Amygdala (tissue), 56 donors: ENCODE measurements at regions not wholly inside any gene's neighbourhood (a gene's known extent, or its start where the extent isn't known, plus 50 kb on each side); places are given as distances from the start of the nearest gene placed in this dataset.
"Not testable (repeated sequence)": the region's sequence is repeated elsewhere in the genome, so short reads cannot be mapped to it uniquely, and the experiment has no call there.

Source experiments
- DNase-seq, 56 donors: peaks; one replicate each; lab custom pipeline; 2025; lab: John Stamatoyannopoulos, UW

DNA sequence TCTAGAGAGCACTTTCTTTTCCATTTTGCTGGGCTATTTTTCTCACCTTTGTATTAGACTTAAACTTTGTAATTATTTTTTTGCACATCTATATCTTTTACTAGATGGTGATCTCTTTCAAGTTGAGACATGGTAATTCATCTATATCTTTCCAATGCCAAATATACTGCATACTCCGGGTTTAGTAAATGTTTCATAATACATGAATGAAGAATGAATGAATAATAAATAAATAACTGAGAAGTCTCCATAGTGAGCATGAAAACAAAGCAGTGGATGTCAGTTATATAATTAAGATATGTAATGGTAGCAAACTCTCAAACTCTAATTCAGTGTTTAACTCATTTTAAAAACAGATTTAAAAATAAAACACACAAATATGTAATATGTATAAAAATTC lies 342.5 kb upstream of the KITLG start:
- no peak for DNase-seq

DNA sequence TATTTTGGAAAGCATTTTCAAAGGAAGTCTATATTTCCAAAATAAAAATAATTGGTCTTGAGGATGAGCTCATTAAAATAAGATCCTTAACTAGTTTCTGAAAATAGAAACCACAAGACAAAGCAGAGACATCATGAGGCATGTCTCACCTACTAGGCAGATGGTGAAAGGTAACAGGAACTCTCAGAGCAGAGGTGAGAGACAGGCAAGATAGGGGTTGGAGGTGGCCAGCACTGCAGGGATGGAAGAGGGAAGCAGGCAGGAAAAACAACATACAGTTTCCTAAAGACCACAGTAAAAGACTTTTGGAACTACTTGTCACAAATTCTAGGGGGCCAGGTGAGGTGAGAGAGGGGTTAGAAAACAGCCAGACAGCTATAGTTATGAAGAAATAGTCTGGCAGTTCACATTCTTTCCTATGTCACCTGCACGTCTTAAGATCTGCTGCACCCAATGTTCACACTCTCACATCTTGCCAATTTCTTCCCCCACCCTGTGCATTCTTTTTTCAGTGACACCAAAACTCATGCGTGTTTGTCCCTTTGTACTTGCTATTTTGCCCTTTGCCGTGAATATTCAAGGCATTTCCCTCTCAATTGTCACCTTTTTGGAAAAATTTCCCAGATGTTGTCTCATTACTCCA lies 341.7 kb upstream of the KITLG start:
- no peak for DNase-seq

DNA sequence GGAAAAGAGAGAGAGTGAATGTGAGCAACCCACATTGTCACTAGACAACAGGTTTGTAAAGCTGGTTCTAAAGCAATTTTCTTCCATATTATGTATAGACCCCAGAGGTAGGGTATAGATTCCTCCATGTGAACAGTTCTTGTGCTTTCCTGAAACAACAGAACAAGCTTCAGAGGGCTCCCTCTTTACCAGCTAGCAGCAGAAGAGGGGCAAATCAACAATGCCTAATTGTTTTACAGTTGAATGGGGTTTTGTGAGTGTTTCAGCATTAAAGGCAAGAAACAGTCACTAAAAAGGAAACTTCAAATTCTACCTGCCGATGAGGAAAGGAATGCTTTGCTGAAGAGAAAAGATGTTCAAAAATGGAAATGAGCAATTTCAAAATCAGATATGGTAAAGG lies 341.2 kb upstream of the KITLG start:
- DNase-seq = peak in 1 of 56 donors; percentile 11

DNA sequence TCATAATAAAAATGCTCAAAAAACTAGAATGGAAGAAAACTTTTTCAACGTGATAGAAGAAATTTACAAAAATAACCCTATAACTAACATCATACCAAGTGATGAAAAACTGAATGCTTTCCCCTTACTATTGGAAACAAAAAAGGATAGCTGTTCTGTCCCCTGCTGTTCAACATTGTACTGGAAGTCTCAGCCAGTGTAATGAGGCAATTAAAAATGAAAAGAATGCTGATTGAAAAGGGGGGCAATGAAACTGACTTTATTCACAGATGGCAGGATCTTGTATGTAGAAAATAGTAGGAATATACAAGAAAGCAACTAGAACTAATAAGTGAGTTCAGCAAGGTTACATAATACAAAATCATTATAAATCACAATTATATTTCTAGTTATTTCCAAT lies 337.9 kb upstream of the KITLG start:
- no peak for DNase-seq

DNA sequence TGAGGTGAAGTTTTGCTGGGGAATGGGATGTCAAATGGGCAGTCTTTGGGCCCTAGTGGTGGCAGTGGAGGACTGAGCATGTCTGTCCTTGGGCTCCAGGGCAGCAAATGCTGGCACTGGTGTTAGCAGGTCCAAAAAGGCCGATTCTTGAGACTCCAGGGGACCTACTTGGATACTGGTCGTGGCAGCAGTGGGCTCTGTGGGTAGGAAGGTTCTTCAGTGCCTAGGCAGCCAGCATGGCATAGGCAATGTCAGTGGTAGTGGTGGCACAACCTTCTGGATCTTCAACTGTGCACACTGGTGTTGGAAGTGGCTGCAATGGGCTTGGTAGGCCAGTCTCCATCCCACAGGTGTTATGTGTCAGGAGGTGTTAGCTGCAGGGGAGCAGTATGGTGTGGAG lies 334.7 kb upstream of the KITLG start:
- no peak for DNase-seq

DNA sequence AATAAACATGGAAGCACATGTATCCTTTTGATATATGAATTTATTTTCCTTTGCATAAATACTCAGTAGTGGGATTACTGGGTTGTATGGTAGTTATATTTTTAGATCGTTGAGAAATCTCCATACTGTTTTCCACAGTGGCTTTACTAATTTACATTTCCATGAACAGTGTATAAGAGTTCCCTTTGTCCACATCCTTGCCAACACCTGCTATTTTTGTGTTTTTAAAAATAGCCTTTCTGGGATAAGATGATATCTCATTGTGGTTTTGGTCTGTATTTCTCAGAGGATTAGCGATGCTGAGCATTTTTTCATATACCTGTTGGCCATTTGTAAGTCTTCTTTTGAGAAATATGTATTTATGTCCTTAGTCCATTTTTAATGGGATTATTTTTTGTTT lies 329.2 kb upstream of the KITLG start:
- no peak for DNase-seq

DNA sequence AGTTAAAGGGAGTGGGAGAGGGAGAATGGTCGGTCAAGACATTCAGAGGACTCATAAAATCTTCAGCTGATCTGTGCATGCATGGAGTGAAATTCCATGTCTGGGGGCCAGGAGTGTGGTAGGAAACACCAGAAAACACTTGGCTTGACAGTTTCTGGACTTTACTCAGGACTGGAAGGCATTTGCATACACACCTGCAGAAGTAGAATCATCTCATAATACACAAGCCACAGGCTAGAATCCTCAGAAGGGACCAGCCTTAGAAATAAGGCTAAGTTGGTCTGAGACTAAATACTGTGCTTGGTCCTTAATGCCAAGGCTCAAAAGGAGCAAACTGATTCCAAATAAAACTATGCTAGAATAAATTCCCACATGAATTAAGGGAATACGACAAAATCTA lies 328.1 kb upstream of the KITLG start:
- DNase-seq = no peak

DNA sequence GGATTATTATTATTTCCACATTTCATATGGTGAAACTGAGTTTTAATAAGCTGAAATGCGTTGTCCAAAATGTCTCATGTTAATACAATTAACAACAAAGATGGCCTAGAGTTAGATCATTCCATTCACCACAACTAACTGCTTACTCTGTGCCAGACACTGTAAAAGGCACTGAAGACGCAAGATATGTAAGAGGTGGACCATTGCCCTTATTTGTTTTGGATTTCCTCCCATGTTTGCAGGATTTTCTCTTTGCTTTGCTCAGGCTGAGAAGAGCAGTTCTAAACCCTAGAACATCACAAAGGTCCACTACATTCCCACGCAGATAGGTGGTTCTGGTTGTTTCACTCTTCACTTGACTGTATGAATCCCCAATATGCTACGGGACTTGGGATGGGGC lies 324.4 kb upstream of the KITLG start:
- DNase-seq = no peak

DNA sequence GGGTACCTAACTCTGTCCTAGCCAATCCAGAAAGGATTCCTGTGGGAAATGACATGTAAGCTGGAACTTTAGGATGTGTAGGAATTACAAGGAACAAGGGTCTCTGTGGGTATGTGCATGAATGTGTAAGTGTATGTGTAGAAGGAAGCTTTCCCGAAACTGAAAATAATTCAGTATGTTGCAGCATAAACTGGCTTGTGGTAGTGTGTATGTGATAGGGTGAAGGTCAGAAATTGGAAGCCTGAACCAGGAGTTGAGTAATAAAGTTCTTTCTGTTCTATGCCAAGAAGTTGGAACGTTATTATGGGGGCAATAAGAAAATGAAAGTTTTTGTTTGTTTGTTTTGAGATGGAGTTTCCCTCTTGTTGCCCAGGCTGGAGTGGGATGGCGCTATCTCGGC lies 323.1 kb upstream of the KITLG start:
- DNase-seq = no peak

DNA sequence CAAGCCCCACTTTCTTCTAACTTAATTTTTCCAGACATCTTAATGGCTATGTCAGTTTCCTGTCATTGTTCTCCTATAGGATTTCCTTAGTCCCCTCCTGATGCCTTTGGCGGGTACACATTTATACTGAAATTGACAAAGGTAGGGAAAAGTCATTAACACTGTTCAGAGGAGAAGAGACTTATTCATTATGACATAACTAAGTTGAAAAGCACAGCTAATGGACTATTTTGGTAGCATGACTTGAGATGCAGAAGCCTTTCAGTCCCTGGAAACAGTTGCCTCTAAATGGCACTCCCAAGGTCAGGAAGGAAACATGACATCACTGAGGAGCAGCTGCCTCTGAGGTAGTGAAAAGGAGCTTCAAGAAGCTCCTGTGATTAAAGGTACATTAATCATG lies 317.5 kb upstream of the KITLG start:
- DNase-seq = no peak

DNA sequence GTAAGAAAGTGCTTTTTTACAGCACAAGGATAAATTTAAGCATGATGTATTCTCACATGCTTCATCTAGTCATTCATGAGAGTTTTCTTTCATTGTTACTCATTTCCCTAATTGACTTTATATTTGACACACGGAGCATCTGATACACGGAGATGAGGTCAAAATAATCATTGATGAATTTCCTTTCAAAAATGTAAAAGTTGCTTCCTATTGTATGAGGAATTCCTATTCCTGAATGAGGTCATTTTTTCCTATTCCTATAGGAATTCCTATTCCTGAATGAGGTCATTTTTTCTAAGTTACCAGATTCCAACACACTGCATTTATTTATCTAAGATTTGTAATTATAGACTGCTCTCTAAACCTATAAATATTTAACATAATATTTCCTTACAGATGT lies 316.7 kb upstream of the KITLG start:
- DNase-seq = no peak

DNA sequence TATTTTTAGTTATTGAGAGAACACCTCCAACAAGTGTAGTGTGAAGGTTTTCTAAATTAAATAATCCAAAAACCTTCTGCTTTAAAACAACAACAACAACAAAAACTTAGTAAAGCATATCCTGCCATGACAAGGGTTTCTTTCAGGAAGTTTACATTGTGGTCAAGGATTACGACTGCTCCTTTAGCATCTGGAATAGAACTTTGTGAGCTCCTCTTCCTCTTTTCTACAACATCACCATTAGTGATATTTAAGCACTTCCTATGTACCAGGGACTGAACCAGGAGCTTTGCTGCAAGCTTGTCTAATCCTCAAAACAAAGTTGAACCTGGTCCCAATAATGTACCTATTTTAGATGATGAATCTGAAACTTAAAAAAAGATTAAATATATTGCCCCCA lies 315.4 kb upstream of the KITLG start:
- no peak for DNase-seq

DNA sequence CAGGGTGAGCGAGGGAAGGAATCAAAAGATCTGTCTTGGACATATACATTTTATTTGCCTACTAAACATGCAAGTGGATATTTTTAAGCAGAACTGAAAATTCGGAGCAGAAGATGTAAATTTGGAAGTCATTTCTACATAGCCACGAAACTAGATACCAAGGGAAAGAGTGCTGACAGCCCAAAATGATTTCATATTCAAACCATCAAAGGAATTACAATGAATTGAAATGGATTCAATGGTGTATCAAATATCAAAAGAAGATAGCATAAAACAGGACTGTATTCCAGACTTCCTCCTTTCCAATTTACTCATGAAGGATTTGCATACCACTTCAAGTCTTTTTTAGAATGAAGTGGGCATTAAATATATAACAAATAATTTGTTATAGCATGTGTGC lies 313.5 kb upstream of the KITLG start:
- no peak for DNase-seq

DNA sequence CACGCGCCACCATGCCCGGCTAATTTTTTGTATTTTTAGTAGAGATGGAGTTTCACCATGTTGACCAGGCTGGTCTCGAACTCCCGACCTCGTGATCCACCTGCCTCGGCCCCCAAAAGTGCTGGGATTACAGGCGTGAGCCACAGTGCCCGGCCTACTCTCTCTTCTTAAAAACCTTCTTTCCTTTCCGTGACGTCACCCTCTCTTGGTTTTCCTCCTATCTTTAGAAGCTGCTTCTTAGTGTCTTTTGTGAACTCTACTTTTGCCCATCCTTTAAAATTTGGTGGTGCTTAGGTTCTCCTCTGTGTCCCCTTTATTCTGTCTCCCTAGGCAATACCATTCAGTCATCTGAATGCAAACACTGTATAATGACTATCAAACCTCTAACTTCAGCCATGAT lies 311.2 kb upstream of the KITLG start:
- DNase-seq = not testable (repeated sequence)

DNA sequence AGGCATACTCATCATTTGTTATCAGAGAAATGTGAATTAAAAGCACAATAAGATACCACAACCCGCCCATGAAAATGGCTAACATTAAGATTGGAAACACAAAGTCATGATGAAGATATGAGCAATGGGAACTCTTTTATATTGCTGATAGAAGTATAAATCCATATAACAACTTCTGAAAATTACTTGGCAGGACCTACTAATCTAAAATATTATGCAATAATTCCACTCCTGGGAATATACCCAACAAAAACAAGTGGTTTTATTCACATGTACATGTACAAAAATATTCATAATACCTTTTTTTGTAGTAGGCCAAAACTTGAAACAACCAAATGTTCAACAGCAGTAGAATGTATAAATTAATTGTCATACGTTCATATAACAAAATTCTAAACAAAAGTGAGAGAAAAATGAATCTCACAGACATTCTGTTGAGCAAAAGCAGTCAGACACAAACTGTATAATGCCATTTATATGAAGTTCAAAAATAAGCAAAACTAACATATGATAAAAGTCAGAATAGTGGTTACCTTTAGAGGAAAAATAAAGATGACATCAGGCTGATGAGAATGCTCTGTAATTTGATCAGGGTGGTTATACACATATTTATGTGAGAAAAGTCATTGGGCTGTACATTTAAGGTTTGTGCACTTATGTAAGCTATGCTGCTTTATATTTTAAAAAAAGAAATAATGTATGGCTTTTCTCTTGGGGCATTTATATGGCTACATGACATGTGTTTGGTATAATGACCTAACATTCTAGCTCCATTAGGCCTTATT lies 309.2 kb upstream of the KITLG start:
- DNase-seq = no peak

DNA sequence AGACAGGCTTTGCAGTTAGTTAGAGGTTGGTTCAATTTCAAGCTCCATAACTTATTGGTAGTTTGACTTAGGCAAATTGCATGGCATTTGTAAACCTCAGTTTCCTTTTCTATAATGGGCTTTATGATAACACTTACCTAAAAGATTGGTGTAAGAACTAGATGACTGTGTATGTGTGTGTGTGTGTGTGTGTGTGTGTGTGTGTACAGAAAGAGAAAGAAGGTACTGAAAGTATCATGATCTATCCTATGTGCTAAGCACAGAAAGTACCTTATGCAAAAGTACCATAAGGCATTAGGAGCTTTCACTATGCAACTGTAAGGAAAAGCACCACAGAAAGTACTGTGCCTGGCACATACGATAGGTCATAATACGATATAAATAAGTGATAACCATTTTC lies 304.3 kb upstream of the KITLG start:
- DNase-seq = no peak

DNA sequence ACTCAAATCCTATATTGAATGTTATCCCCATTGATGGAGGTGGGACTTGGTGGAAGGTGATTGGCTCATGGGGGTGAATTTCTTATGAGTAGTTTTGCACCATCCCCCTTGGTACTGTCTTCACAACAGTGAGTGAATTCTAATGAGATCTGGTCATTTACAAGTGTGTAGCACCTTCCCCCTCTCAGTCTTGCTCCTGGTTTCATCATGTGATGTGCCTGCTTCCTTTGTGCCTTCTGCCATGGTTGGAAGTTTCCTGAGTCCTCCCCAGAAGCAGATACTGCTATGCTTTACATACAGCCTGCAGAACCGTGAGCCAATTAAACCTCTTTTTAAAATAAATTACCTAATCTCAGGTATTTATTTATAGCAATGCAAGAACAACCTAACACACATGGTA lies 302.4 kb upstream of the KITLG start:
- DNase-seq = no peak

DNA sequence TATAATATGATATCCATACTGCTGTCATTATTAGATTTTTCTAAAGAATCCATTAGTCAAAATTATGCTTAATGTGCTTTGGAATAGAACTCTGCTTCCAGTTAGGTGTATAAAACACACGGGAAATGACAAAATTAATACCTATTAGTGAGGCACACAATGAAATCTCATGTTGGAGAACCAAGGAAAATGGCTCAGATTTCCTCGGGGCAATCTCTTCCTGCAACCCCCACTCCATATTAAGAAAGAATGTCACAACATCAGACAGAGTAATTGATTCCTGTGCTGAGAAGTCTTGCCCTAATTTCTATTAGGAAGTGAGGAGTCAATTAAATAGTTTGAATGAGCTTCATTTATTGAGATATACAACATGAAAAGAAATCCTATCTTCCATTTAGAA lies 299.8 kb upstream of the KITLG start:
- DNase-seq = no peak

DNA sequence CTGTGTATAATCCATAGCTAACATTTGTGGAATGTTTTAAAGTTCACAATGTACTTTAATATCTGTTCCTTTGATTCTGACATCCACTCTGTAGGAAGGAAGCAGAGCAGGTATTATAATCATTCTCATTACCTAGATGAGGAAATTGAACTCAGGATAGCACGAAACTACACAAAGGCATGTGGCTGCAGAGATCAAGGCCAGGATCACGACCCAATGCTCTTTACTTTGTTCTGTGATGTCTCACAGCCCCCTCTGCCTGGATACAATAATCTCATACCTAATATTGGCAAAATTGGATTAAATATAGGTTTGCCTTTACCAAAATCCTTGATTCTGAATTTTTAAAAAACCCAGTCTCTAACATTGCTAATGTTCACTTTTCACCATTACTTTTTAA lies 298.0 kb upstream of the KITLG start:
- no peak for DNase-seq

DNA sequence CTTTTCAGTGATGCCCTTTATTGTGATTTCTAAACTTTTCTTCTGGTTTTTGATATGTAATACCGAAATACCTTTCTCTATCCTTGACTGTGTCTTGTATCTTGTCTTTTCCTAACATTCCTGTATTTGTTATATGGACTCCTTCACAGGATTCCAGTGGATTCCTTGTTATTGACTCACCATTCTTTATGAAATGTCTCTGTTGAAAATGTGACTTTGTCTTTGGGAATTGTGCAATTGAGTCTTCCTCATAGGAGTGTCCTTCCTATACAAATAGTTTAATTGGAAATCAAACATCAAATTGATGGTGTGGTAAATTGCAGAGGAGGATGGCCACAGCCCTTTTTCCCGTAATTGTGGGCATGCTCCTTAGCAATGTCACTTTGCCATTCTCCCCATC lies 296.6 kb upstream of the KITLG start:
- no peak for DNase-seq

DNA sequence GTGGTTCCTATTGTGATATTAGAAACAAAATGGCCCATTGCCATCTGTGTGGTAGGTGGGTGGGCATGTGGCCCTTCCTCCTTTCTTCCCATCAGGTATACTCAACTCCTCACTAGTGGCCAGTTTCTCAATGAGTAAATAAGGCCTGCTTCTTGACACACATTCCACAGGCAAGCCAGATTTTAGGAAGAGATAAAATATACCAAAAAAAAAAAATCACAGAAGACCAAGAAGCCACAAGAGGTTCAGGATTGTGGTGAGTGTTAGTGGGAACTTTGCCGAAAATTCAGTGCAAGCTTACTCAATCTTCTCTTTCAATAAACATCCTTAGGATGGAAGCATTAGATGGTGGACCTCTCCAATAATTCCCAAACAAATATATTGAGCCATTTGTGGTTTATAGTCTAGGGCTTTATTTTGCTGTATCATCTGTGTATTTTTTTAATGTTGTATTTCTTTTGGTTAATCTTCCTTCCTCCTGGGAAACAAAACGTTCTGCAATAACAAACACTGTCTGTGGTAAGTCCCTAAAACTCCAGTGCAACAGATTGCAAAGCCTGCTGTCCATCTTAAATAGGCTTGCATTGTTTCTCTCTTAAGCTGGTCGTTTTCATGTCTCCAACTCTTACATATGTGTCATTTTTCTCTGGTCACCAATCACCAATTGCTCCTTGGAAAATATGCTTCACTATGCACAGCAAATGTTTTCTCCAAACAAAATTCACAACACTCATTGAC lies 289.9 kb upstream of the KITLG start:
- no peak for DNase-seq

DNA sequence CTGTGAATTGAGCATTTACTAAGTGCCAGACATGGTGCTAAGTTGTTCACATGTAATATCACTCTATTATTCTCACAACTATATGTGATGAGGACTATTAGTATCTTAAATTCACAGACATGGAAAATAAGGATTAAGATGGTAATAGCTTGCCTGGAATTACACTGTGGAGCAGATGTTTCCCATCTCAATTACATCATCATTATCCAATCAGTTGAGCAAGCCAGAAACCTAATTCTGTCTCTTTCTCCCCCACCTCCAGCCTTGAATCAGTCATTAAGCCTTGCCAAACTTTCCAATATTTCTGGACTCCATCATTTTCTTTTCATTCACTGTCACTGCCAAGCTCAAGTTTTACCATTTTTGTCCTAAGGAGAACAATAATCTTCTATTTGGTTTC lies 287.8 kb upstream of the KITLG start:
- no peak for DNase-seq
